ENCODE measurements at regions not wholly inside any gene's neighbourhood (a gene's known extent, or its start where the extent isn't known, plus 50 kb on each side); places are given as distances from the start of the nearest gene placed in this dataset.

GRCh38 chr5:133811168-133811567 is 157.3 kb downstream of the C5orf15 start:
- WGBS (ENCODE audit: extremely low coverage, insufficient read length, low lambda C conversion rate), result no CpG with 5 or more reads among the region's 3 CpGs
- Histone ChIP-seq H3K4me2 (ENCODE audit: insufficient read depth, insufficient read length, low read length) (no peak overlapping the region), H3K23me2 (ENCODE audit: insufficient read length, low read depth, low read length, poor library complexity, severe bottlenecking) (no peaks in the 10 kb centered on the region), H3K27me3 (ENCODE audit: insufficient read depth, low read length) (no peaks in the 10 kb centered on the region), H2AK5ac (ENCODE audit: insufficient read length, low read length) (no peak overlapping the region), H4K91ac (ENCODE audit: insufficient read length, low read depth, low read length) (no peak overlapping the region), H2BK120ac (ENCODE audit: low read depth, low read length, poor library complexity, severe bottlenecking) (no peak overlapping the region), H3K18ac (ENCODE audit: insufficient read length, low read depth, low read length) (no peak overlapping the region), H2BK20ac (ENCODE audit: low read depth, low read length, poor library complexity, severe bottlenecking) (no peak overlapping the region), H3T11ph (ENCODE audit: low read length) (no peak overlapping the region), H3K79me2 (ENCODE audit: insufficient read depth, low read length) (no peaks in the 10 kb centered on the region), H3K27ac (ENCODE audit: insufficient read length, low read depth, low read length) (no peak overlapping the region), H4K20me1 (ENCODE audit: control insufficient read depth, insufficient read depth, insufficient read length) (peaks cover 2% of the 10 kb centered on the region), H2BK5ac (ENCODE audit: insufficient read length, low read length) (no peak overlapping the region), H4K8ac (replicated peaks; ENCODE audit: insufficient read length, low read depth, low read length) (no peak overlapping the region), H2BK12ac (ENCODE audit: insufficient read length, low read depth, low read length) (no peak overlapping the region), H2BK15ac (ENCODE audit: low read depth, low read length) (no peak overlapping the region), H3K14ac (ENCODE audit: insufficient read depth, low read length) (no peak overlapping the region), H3K23ac (ENCODE audit: insufficient read length, low read depth, low read length) (no peak overlapping the region), H2AFZ (ENCODE audit: low read length) (no peak overlapping the region), H3K9ac (ENCODE audit: extremely low read depth, insufficient read length, low read length) (no peak overlapping the region), H3K56ac (ENCODE audit: insufficient read length, low read depth, low read length) (no peak overlapping the region), H3K4me1 (ENCODE audit: insufficient read depth, low read length) (no peaks in the 10 kb centered on the region; the same call in 1 of the 2 replicates), H3K9me3 (ENCODE audit: control insufficient read depth, low read depth, low read length) (no peaks in the 10 kb centered on the region), H3K4ac (ENCODE audit: low read depth, low read length) (no peak overlapping the region), H3K79me1 (ENCODE audit: insufficient read depth, low read depth, low read length, poor library complexity, severe bottlenecking) (no peaks in the 10 kb centered on the region), H4K5ac (ENCODE audit: insufficient read length, low read depth, low read length) (no peak overlapping the region)
- Mint-ChIP-seq H3K9me3 (no peaks in the 10 kb centered on the region), H3K27me3 (ENCODE audit: low read depth) (peaks cover 13% of the 10 kb centered on the region), H3K27ac (no peak overlapping the region), H3K4me3 (no peak overlapping the region), H3K36me3 (ENCODE audit: insufficient read depth in 1 of 3, low read depth in 3 of 3) (no peaks in the 10 kb centered on the region), H3K4me1 (peaks cover 5 to 10% of the 10 kb centered on the region in 2 experiments; a peak in 3 of 4 replicates)
- no peak for DNase-seq
- TF ChIP-seq, protein P1, sequence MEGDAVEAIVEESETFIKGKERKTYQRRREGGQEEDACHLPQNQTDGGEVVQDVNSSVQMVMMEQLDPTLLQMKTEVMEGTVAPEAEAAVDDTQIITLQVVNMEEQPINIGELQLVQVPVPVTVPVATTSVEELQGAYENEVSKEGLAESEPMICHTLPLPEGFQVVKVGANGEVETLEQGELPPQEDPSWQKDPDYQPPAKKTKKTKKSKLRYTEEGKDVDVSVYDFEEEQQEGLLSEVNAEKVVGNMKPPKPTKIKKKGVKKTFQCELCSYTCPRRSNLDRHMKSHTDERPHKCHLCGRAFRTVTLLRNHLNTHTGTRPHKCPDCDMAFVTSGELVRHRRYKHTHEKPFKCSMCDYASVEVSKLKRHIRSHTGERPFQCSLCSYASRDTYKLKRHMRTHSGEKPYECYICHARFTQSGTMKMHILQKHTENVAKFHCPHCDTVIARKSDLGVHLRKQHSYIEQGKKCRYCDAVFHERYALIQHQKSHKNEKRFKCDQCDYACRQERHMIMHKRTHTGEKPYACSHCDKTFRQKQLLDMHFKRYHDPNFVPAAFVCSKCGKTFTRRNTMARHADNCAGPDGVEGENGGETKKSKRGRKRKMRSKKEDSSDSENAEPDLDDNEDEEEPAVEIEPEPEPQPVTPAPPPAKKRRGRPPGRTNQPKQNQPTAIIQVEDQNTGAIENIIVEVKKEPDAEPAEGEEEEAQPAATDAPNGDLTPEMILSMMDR (conservative IDR thresholded peaks at IDR 0.05), result no peak
